ENCODE measurements at regions not wholly inside any gene's neighbourhood (a gene's known extent, or its start where the extent isn't known, plus 50 kb on each side); places are given as distances from the start of the nearest gene placed in this dataset.

GRCh38 chr3:147604136-147604535 is 195.0 kb downstream of the ZIC1 start:
- DNase-seq, result no peak

- no peak for DNase-seq
These were observed 204.6 kb downstream of the ZIC1 start for GRCh38 chr3:147613725-147614124.

GRCh38 chr3:147614210-147614609 is 205.0 kb downstream of the ZIC1 start:
- DNase-seq, result no peak

GRCh38 chr3:147615035-147615434 is 205.9 kb downstream of the ZIC1 start:
- DNase-seq, result no peak

GRCh38 chr3:147616998-147617619 is 207.9 kb downstream of the ZIC1 start:
- no peak for DNase-seq

GRCh38 chr3:147618691-147619090 is 209.5 kb downstream of the ZIC1 start:
- no peak for DNase-seq

- DNase-seq, result no peak
These were observed 210.9 kb downstream of the ZIC1 start for GRCh38 chr3:147619921-147620560.

- no peak for DNase-seq
These were observed 211.7 kb downstream of the ZIC1 start for GRCh38 chr3:147620906-147621305.

GRCh38 chr3:147630921-147631415 is 221.8 kb downstream of the ZIC1 start:
- DNase-seq, result no peak

- DNase-seq, result no peak
These were observed 231.6 kb downstream of the ZIC1 start for GRCh38 chr3:147640781-147641180.

- no peak for DNase-seq
These were observed 236.6 kb downstream of the ZIC1 start for GRCh38 chr3:147645761-147646160.

GRCh38 chr3:147649475-147649874 is 240.3 kb downstream of the ZIC1 start:
- no peak for DNase-seq

- DNase-seq, result no peak
These were observed 242.1 kb downstream of the ZIC1 start for GRCh38 chr3:147651107-147651778.

- DNase-seq, result no peak
These were observed 243.6 kb downstream of the ZIC1 start for GRCh38 chr3:147652651-147653366.

GRCh38 chr3:147653367-147653923 is 244.3 kb downstream of the ZIC1 start:
- DNase-seq, result no peak

GRCh38 chr3:147654827-147655226 is 245.7 kb downstream of the ZIC1 start:
- no peak for DNase-seq

GRCh38 chr3:147655236-147655635 is 246.1 kb downstream of the ZIC1 start:
- no peak for DNase-seq

GRCh38 chr3:147656023-147656422 is 246.9 kb downstream of the ZIC1 start:
- DNase-seq, result no peak

- DNase-seq, result no peak
These were observed 252.8 kb downstream of the ZIC1 start for GRCh38 chr3:147661916-147662315.

GRCh38 chr3:147662705-147663104 is 253.5 kb downstream of the ZIC1 start:
- DNase-seq, result no peak

GRCh38 chr3:147669077-147669476 is 259.9 kb downstream of the ZIC1 start:
- DNase-seq, result no peak

- no peak for DNase-seq
These were observed 262.9 kb downstream of the ZIC1 start for GRCh38 chr3:147672035-147672434.

- DNase-seq, result no peak
These were observed 263.3 kb downstream of the ZIC1 start for GRCh38 chr3:147672436-147672835.
